ENCODE measurements at regions not wholly inside any gene's neighbourhood (a gene's known extent, or its start where the extent isn't known, plus 50 kb on each side); places are given as distances from the start of the nearest gene placed in this dataset.

DNA sequence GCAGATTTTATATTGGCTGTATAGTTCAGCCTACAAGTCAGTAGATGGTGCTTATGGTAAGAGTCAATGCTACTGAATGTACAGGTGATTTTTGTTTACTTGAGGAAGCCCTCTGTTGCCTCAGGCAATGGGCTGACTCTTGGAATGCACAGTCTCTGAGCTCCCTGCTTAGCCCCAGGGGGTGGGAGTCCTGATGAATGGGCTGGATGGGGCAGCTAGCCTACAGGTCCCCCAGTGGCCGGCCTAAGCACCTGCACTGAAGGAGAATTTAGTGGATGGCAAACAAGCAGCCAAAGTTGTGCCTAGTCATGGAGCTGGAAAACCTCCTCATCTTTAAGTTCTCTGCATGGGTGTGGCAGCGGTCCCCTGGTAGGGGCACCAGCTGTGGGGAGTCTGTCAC is 101.8 kb upstream of the CXorf51B start:
- TF ChIP-seq SP1 (IDR thresholded peaks at IDR 0.05) (no peak), L3MBTL2 (conservative IDR thresholded peaks at IDR 0.05) (no peak), ZNF384 (IDR thresholded peaks at IDR 0.05) (no peak)

Data from HEK293T (cell line).